GM21619 (cell line): ENCODE measurements at regions not wholly inside any gene's neighbourhood (a gene's known extent, or its start where the extent isn't known, plus 50 kb on each side); places are given as distances from the start of the nearest gene placed in this dataset.
"Not testable (repeated sequence)": the region's sequence is repeated elsewhere in the genome, so short reads cannot be mapped to it uniquely, and the experiment has no call there.

Source experiments
- ATAC-seq: cut with Tn5 transposase; IDR thresholded peaks from one replicate; pipeline ENCODE4 v1.9.1; 2021; ENCODE audit not compliant: unreplicated experiment

GRCh38 chr17:27090450-27091042 lies 203.4 kb upstream of the WSB1 start:
- ATAC-seq = not testable (repeated sequence)

- ATAC-seq = no peak
These were observed 202.8 kb upstream of the WSB1 start for GRCh38 chr17:27091043-27091497.

DNA sequence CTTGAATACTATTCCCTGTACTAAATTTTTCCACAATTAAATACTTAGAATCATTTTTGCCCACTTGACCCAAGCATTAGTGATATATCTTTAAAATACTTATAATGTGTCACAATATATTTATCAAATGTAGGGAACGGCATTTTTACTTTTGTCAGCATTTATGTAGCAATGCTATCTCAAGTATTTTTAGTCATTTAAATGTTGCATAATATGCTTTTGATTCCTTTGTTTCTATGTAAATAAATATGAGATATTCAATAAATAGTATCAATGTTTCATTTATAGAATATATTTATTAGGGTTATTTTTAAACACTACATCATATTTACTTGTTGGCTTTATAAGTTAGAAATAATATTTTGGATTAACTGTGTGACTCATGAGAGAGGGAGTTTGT lies 199.7 kb upstream of the WSB1 start:
- not testable (repeated sequence) for ATAC-seq

DNA sequence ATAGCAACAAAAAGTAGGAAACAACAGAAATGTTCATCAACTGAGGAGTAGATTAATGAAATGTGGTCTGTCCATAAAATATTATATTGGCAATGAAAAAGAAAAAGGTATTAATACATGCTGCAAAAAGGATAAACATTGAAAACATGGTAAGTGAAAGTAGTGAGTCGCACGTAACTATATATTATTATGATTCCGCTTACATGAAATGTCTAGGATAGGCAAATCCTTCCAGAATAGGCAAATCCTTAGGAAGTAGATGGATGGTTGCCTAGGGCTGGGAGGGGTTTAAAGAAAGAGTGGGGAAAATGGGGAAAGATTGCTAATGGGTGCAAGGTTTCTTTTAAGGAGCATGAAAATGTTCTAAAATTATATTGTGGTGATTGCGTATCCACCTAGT lies 198.1 kb upstream of the WSB1 start:
- ATAC-seq = not testable (repeated sequence)

GRCh38 chr17:27099266-27099665 lies 194.6 kb upstream of the WSB1 start:
- ATAC-seq = not testable (repeated sequence)

- not testable (repeated sequence) for ATAC-seq
These were observed 189.2 kb upstream of the WSB1 start for GRCh38 chr17:27104605-27105221.

- ATAC-seq = no peak
These were observed 188.3 kb upstream of the WSB1 start for GRCh38 chr17:27105636-27106035.

GRCh38 chr17:27106347-27106981 lies 187.4 kb upstream of the WSB1 start:
- no peak for ATAC-seq

- no peak for ATAC-seq
These were observed 186.9 kb upstream of the WSB1 start for GRCh38 chr17:27106982-27107360.

GRCh38 chr17:27107386-27108328 lies 186.3 kb upstream of the WSB1 start:
- not testable (repeated sequence) for ATAC-seq

- no peak for ATAC-seq
These were observed 184.6 kb upstream of the WSB1 start for GRCh38 chr17:27109346-27109745.

- ATAC-seq = no peak
These were observed 140.9 kb upstream of the WSB1 start for GRCh38 chr17:27153005-27153404.

DNA sequence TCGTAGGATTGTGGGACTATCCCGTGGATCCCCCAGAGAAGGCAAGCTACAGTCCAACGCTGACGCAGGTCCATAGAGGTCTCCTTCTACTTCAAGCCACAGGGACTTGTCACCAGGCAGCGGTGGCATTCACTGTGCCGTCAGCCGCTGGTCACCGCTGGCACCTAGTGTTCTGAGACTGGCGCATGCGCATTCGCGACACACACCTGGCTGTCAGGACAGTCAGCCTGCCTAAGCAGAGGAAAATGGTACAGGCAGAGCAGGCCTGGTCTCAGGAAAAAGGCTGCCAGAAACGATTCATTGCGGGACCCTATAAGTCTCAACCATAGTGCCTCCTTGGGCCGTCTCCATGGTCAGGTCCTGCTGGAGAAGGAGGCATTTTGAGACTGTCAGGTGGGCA lies 138.0 kb upstream of the WSB1 start:
- no peak for ATAC-seq

DNA sequence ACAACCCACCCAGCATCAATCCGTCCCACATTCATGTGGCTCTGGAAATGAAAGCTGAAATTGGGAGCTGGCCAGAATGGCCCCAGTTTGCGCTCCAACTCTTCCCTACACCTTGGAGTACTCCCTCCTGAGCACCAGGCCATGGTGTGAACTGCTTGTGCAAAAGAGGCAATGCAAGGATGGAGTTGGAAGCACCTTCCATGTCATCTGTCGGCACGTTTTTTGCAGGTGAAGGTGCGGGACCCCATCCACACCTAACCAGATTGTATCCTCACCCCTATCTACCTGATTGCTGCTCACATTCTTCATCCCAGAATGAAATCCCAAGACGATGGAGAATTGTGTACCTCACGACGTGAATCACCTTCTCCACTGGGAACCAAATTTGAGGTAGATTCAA lies 136.6 kb upstream of the WSB1 start:
- ATAC-seq = no peak

DNA sequence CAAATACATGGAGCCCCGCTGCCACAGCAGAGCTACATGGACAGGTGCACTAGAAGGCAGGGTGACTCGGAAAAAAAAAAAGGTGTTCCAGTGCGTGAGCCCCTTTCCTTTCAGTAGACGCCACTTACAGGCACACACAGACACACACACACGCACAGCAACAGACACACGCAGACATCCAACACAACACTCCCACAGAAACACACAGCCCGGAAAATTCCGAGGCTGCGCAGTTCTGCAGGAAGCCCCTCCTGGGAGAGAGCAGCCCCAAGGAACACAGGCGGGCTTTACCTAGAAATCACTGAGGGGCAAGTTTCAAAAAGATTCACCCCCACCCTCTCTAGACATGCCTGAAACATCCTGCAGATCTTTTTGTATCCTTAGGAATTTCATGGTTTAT lies 136.0 kb upstream of the WSB1 start:
- no peak for ATAC-seq

DNA sequence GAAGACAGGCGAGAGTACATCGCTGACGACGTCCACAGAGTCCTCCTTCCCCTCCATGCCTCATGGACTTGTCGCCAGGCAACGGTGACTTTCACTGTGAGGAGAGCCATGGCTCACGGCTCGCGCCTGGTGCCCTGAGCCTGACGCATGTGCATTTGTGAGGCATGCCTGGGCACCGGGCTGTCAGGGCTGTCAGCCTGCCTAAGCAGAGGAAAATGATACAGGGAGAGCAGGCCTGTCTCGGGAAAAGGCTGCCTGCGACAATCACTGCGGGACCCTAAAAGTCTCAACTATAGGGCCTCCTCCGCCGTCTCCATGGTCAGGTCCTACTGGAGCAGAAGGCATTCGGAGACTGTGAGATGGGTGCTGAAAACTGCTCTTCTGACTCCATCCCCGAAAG lies 135.5 kb upstream of the WSB1 start:
- ATAC-seq = no peak

- no peak for ATAC-seq
These were observed 113.6 kb upstream of the WSB1 start for GRCh38 chr17:27180322-27180721.

DNA sequence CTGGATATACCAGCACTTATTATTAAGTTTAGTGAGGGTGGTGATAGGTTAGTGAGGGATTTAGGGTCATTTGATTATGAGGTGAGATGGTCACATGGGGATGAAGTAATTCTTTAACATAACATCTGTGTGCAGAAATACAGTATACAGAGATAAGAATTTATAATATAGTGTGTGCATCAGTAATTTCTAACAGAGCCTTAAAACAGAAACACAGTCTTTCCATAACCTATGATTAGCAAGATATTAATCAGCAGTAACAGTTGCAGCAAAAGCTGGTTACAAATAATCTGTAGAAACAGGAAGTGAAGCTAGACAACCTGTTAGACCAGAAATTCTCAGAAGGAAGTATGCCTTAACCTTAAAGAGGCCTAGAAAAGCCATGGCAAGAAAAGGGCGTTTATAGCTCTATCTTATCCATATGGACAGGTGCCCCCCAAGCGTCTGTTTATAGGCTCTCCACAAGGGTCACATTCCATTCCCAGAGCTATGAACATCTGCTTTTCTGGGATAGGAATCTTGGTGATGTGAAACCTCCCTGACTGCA lies 112.5 kb upstream of the WSB1 start:
- ATAC-seq = not testable (repeated sequence)

DNA sequence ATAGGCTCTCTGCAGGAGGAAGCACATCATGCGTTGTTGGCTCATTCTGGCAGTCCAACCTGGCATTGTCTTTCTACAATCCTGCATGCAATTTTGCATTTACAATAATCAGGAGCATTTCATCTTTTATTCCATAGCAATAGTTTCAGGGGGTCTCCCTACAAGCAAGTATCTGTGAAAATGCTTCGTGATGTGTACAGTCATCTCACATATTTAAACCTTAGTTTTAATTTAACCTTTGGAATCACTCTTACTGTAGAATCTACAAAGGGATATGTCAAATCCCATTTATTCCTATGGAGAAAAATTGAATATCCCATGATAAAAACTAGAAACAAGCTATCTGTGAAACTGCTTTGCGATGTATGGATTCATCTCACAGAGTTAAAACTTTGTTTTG lies 112.0 kb upstream of the WSB1 start:
- ATAC-seq = no peak

DNA sequence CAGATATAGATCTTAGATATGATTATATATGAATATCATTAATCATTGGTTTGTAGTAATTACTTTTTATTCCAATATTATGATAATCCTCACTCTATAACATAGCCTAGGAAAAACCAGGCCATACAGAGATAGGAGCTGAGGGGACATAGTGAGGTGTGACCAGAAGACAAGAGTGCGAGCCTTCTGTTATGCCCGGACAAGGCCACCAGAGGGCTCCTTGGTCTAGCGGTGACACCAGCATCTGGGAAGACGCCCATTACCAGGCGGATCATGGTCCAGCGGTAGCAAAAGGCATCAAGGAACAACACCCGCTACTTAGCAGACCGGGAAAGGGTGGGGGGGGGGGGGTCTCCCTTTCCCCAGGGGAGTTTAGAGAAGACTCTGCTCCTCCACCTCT lies 96.4 kb upstream of the WSB1 start:
- ATAC-seq = not testable (repeated sequence)

DNA sequence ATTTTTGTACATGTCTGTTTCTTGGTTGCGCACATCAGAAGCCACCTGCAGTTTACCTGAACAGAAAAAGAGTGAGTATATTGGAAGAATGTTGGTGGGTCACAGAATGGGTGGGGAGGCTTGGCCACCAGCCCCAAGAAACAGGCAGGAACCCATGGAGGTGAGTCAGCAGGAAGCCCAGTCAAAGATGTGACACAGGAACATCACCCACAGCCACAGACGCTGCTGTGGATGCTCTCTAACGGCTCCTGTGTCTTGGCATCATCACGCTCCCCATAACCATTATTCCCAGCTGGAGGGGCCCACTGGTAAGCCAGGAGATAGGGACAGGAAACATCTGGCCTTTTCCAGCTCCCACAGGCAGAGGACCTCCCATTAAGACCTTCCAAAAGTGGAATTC lies 94.0 kb upstream of the WSB1 start:
- no peak for ATAC-seq
